A673 (cell line): ENCODE measurements at regions not wholly inside any gene's neighbourhood (a gene's known extent, or its start where the extent isn't known, plus 50 kb on each side); places are given as distances from the start of the nearest gene placed in this dataset.

ENCODE experiments used
- BruUV-seq: library from RNA; stranded (reverse); fragments of 400-500 nt; replicated peaks from 2 replicates; lab custom pipeline; 2021; lab: Mats Ljungman, UMichigan
- CTCF ChIA-PET: fragments of 300-600 bp; sonication (Branson Sonifier 250); formaldehyde crosslinking; loops from one replicate; lab custom pipeline; 2022; ENCODE audit warnings: antibody characterized with exemption; lab: Charles Lee
- POLR2A ChIA-PET: fragments of 300-600 bp; sonication (Branson Sonifier 250); formaldehyde crosslinking; loops from one replicate; lab custom pipeline; 2022; ENCODE audit warnings: antibody characterized with exemption; ENCODE audit not compliant: low non-redundant PET; lab: Charles Lee
- DNase-seq: peaks from one replicate; pipeline ENCODE4 v3.0.0-alpha.2; 2015; ENCODE audit warnings: low spot score
- H3K27ac ChIP-seq: fragments of 200-600 bp; sonication (generic); 2 replicates; pipeline ENCODE4 v1.5.1; 2016; ENCODE audit warnings: mixed run types, low read depth, mild to moderate bottlenecking, mixed read lengths, antibody characterized with exemption, low read length; ENCODE audit not compliant: poor library complexity, severe bottlenecking
- H3K27me3 ChIP-seq: fragments of 200-600 bp; sonication (generic); replicated peaks from 2 replicates; pipeline ENCODE4 v1.6.1; 2017; ENCODE audit warnings: mixed run types, low read depth, mild to moderate bottlenecking, mixed read lengths, antibody characterized with exemption, low read length; ENCODE audit not compliant: insufficient read depth, poor library complexity
- H3K36me3 ChIP-seq: fragments of 200-600 bp; sonication (generic); 2 replicates; pipeline ENCODE4 v1.6.1; 2016; ENCODE audit warnings: mixed run types, mild to moderate bottlenecking, mixed read lengths, antibody characterized with exemption, low read length; ENCODE audit not compliant: insufficient read depth, poor library complexity, severe bottlenecking
- H3K4me1 ChIP-seq: fragments of 200-600 bp; sonication (generic); 2 replicates; pipeline ENCODE4 v1.6.1; 2017; ENCODE audit warnings: mixed run types, mild to moderate bottlenecking, mixed read lengths, antibody characterized with exemption, low read length; ENCODE audit not compliant: insufficient read depth, poor library complexity, severe bottlenecking
- H3K4me3 ChIP-seq: fragments of 200-600 bp; sonication (generic); 2 replicates; pipeline ENCODE4 v1.5.1; 2016; ENCODE audit warnings: low read depth, mixed run types, mild to moderate bottlenecking, mixed read lengths, low read length; ENCODE audit not compliant: poor library complexity, severe bottlenecking
- H3K9me3 ChIP-seq: fragments of 200-600 bp; sonication (generic); 2 replicates; pipeline ENCODE4 v1.6.1; 2016; ENCODE audit warnings: mixed run types, low read depth, mild to moderate bottlenecking, mixed read lengths, antibody characterized with exemption, low read length; ENCODE audit not compliant: poor library complexity, severe bottlenecking
- EZH2 ChIP-seq: fragments of 200-600 bp; sonication (generic); IDR thresholded peaks from 2 replicates; pipeline ENCODE4 v1.6.1; 2017; ENCODE audit warnings: borderline replicate concordance, low read depth, mild to moderate bottlenecking, mixed read lengths, antibody characterized with exemption, low read length; ENCODE audit not compliant: poor library complexity, severe bottlenecking
- intact Hi-C: fragments of 100-400 bp; cut with micrococcal nuclease; formaldehyde crosslinking; loops from one replicate; pipeline ENCODE4 v1.10.0; 2022; ENCODE audit not compliant: unreplicated experiment
- TF ChIP-seq, protein P1 (sequence below): fragments of 300-800, 200-600 bp; sonication (generic); conservative IDR thresholded peaks from 2 replicates; pipeline ENCODE4 v1.5.1; 2017; ENCODE audit warnings: low read depth, mild to moderate bottlenecking, antibody characterized with exemption, low read length, moderate library complexity, mixed read lengths

DNA sequence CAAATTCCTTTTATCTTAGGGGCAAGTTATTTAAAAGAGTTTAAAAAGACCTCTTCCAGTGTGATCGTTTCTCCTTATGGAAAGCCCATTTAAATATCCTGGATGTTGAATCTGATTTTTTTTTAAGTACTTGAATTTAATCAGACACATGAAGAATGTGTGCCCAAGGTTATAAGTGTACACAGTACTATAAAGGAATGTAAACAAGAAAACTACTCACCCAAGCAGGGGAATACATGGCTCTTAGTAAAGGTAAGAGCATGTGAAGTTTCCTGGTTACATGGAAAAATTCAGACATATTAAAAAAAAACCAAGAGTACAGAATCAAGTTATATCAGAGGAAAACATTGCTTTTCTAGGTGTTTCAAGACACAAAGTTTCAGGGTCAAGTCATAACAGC lies 546.9 kb downstream of the MATN1 start:
- Histone ChIP-seq H3K4me1 (no peaks in the 10 kb centered on the region), H3K27me3 (no peaks in the 10 kb centered on the region), H3K4me3 (no peak overlapping the region), H3K9me3 (no peaks in the 10 kb centered on the region), H3K27ac (no peak overlapping the region), H3K36me3 (no peaks in the 10 kb centered on the region)
- TF ChIP-seq EZH2, result no peak
- TF ChIP-seq, protein P1, sequence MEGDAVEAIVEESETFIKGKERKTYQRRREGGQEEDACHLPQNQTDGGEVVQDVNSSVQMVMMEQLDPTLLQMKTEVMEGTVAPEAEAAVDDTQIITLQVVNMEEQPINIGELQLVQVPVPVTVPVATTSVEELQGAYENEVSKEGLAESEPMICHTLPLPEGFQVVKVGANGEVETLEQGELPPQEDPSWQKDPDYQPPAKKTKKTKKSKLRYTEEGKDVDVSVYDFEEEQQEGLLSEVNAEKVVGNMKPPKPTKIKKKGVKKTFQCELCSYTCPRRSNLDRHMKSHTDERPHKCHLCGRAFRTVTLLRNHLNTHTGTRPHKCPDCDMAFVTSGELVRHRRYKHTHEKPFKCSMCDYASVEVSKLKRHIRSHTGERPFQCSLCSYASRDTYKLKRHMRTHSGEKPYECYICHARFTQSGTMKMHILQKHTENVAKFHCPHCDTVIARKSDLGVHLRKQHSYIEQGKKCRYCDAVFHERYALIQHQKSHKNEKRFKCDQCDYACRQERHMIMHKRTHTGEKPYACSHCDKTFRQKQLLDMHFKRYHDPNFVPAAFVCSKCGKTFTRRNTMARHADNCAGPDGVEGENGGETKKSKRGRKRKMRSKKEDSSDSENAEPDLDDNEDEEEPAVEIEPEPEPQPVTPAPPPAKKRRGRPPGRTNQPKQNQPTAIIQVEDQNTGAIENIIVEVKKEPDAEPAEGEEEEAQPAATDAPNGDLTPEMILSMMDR, result no peak
- no TSS peak for BruUV-seq
- CTCF ChIA-PET, result no interaction called here
- DNase-seq, result no peak
- intact Hi-C loops, result no loop called here
- POLR2A ChIA-PET, result no interaction called here

DNA sequence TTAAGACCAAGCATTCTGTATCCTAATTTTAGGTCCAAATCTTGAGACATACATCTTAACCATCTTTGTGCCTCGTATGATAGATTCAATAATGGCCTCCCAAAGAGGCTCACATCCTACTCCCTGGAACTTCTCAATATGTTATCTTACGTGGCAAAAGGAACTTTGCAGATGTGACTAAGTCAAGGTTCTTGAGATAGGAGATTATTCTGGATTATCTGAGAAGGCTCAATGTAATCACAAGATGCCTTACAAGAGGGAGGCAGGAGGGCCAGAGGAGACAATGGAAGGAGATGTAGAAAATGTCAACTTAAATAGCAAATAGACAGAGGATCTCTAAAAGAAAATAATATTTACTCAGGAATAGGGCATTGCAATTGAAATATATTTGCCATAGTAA lies 548.9 kb downstream of the MATN1 start:
- H3K4me3 ChIP-seq, result no peak overlapping the region
- ChIA-PET POLR2A (no interaction called here), CTCF (no interaction called here)
- no peaks in the 10 kb centered on the region for H3K27me3 ChIP-seq
- H3K27ac ChIP-seq, result no peak overlapping the region
- H3K9me3 ChIP-seq, result no peaks in the 10 kb centered on the region
- no peak for DNase-seq
- no TSS peak for BruUV-seq
- H3K4me1 ChIP-seq, result no peaks in the 10 kb centered on the region
- H3K36me3 ChIP-seq, result no peaks in the 10 kb centered on the region
- TF ChIP-seq, protein P1, result no peak
- no peak for TF ChIP-seq EZH2
- intact Hi-C loops, result no loop called here

DNA sequence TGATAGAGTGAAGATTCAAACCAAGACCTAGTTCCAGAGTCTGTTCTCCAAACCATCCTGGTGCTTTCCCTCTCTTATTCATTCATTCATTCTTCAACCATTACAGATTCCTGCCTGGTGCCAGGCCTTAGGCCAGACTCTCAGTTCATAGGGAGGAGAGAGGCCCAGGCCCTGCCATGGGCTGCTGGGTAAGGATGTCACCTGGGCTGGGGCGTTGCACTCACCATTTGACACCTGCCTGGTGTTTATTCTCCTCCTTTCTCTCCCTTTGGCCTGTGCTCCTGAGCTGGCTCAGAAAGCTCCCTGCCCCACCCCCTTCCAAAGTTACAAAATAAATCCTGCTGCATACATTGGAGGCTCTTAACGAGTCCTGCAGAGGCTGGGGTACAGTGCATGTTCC lies 549.8 kb downstream of the MATN1 start:
- Histone ChIP-seq H3K27ac (no peak overlapping the region), H3K27me3 (no peaks in the 10 kb centered on the region), H3K36me3 (no peaks in the 10 kb centered on the region), H3K4me1 (no peaks in the 10 kb centered on the region), H3K4me3 (no peak overlapping the region), H3K9me3 (no peaks in the 10 kb centered on the region)
- ChIA-PET POLR2A (no interaction called here), CTCF (no interaction called here)
- no TSS peak for BruUV-seq
- TF ChIP-seq, protein P1, result no peak
- no peak for TF ChIP-seq EZH2
- intact Hi-C loops, result no loop called here
- DNase-seq, result no peak
